DND-41 (cell line): ENCODE measurements at regions not wholly inside any gene's neighbourhood (a gene's known extent, or its start where the extent isn't known, plus 50 kb on each side); places are given as distances from the start of the nearest gene placed in this dataset.
A peak's percentile ranks its signal among the peaks of the same experiment; 100 is the strongest.

Experiments used
- ATAC-seq: fragments of 200-7000 bp; cut with Tn5 transposase; 3 replicates; pipeline ENCODE4 v1.9.1; 2021; ENCODE audit warnings: low read depth; ENCODE audit not compliant: insufficient read depth
- DNase-seq: peaks from one replicate; pipeline ENCODE4 v3.0.0-alpha.2; 2020
- H2AFZ ChIP-seq: 2 replicates; pipeline ENCODE4 v1.6.0; 2012; ENCODE audit warnings: low read depth, low read length
- H3K27ac ChIP-seq: 2 replicates; pipeline ENCODE4 v1.5.1; 2012; ENCODE audit warnings: low read length, inconsistent platforms
- H3K27me3 ChIP-seq: fragments of 200-600 bp; sonication (generic); 2 replicates; pipeline ENCODE4 v1.6.0; 2012; ENCODE audit warnings: low read length, mild to moderate bottlenecking, inconsistent platforms; ENCODE audit not compliant: insufficient read depth, poor library complexity
- H3K36me3 ChIP-seq: 2 replicates; pipeline ENCODE4 v1.5.1; 2012; ENCODE audit warnings: low read length, inconsistent platforms; ENCODE audit not compliant: insufficient read depth
- H3K4me1 ChIP-seq: 2 replicates; pipeline ENCODE4 v1.5.1; 2012; ENCODE audit warnings: mild to moderate bottlenecking, low read length; ENCODE audit not compliant: insufficient read depth
- H3K4me2 ChIP-seq: 2 replicates; pipeline ENCODE4 v1.6.0; 2012; ENCODE audit warnings: mild to moderate bottlenecking, moderate library complexity, low read length, inconsistent platforms; ENCODE audit not compliant: insufficient read depth
- H3K4me3 ChIP-seq, 2 experiments: fragments of 200-600 bp in 1 of 2; shearing (Covaris generic) in 1 of 2; 2 replicates each; pipeline ENCODE4 v1.5.1; 2012 to 2016; ENCODE audit warnings: inconsistent platforms in 2 of 2, low read length in 2 of 2, mild to moderate bottlenecking in 2 of 2, low read depth in 1 of 2, moderate library complexity in 1 of 2
- H3K79me2 ChIP-seq: 2 replicates; pipeline ENCODE4 v1.6.0; 2012; ENCODE audit warnings: low read length, inconsistent platforms; ENCODE audit not compliant: insufficient read depth
- H3K9ac ChIP-seq: 2 replicates; pipeline ENCODE4 v1.6.0; 2012; ENCODE audit warnings: low read depth, mild to moderate bottlenecking, inconsistent platforms, low read length, moderate library complexity
- H3K9me3 ChIP-seq: 2 replicates; pipeline ENCODE4 v1.5.1; 2012; ENCODE audit warnings: low read length, moderate library complexity, mild to moderate bottlenecking, inconsistent platforms; ENCODE audit not compliant: insufficient read depth, severe bottlenecking
- H4K20me1 ChIP-seq: 2 replicates; pipeline ENCODE4 v1.6.0; 2012; ENCODE audit warnings: low read length; ENCODE audit not compliant: insufficient read depth
- EZH2 ChIP-seq: IDR thresholded peaks from 3 replicates; pipeline ENCODE4 v1.6.1; 2012; ENCODE audit warnings: borderline replicate concordance, low read depth, mild to moderate bottlenecking, moderate library complexity, low read length, inconsistent platforms; ENCODE audit not compliant: severe bottlenecking
- TF ChIP-seq, protein P1 (sequence below): IDR thresholded peaks from 2 replicates; pipeline ENCODE4 v1.5.1; 2012; ENCODE audit warnings: borderline replicate concordance, low read length, moderate library complexity, mild to moderate bottlenecking; ENCODE audit not compliant: poor library complexity, severe bottlenecking; ENCODE audit errors: extremely low read depth

GRCh38 chr5:5021436-5021835 is 118.7 kb upstream of the ADAMTS16 start:
- Histone ChIP-seq H3K4me1 (peaks cover 14% of the 10 kb centered on the region), H3K4me3 (no peak overlapping the region), H3K36me3 (no peaks in the 10 kb centered on the region), H4K20me1 (no peaks in the 10 kb centered on the region), H3K27me3 (peaks cover 6% of the 10 kb centered on the region), H3K9ac (no peak overlapping the region), H3K27ac (no peak overlapping the region), H3K9me3 (no peaks in the 10 kb centered on the region), H3K79me2 (no peaks in the 10 kb centered on the region), H3K4me2 (no peak overlapping the region), H2AFZ (no peak overlapping the region)
- TF ChIP-seq, protein P1, sequence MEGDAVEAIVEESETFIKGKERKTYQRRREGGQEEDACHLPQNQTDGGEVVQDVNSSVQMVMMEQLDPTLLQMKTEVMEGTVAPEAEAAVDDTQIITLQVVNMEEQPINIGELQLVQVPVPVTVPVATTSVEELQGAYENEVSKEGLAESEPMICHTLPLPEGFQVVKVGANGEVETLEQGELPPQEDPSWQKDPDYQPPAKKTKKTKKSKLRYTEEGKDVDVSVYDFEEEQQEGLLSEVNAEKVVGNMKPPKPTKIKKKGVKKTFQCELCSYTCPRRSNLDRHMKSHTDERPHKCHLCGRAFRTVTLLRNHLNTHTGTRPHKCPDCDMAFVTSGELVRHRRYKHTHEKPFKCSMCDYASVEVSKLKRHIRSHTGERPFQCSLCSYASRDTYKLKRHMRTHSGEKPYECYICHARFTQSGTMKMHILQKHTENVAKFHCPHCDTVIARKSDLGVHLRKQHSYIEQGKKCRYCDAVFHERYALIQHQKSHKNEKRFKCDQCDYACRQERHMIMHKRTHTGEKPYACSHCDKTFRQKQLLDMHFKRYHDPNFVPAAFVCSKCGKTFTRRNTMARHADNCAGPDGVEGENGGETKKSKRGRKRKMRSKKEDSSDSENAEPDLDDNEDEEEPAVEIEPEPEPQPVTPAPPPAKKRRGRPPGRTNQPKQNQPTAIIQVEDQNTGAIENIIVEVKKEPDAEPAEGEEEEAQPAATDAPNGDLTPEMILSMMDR: no peak
- TF ChIP-seq EZH2: no peak
- ATAC-seq (no peak), DNase-seq (no peak)

DNA sequence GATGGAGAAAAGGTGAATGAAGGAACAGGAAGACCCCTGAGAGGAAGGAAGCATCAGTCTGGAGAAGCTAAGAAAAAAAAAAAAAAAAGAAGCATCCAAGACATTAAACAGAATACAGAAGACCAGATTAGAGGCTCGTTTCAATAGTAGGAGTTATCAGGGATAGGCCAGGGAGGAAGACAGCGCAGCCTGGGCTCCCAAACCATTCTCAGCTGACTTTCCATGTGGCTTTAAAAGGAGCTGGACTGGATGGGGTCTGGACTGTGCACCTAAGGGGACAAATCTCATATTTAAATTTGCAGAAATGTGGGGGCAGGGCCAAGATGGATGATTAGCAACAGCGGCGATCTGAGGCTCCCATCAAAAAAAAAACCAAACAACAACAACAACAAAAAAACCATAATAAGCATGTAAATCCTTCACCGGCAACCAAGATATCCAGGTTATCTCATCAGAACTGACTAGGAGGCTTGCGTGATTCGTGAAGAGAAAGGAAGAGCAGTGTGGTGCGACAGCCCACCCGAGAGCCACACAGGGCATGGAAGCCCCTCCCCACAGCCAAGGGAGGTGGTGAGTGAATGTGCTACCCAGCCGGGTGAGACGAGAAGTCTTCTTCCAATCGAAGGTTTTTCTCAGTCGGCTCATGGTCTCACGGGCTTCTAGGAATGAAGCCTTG is 114.9 kb upstream of the ADAMTS16 start:
- no peaks in the 10 kb centered on the region for H3K36me3 ChIP-seq
- peak overlapping the region; percentile 60 for H3K4me2 ChIP-seq
- H3K4me3 ChIP-seq: peak overlapping the region in 1 of 2 experiments; percentile 45; a peak in 2 of 4 replicates
- H4K20me1 ChIP-seq: no peaks in the 10 kb centered on the region
- no peak for TF ChIP-seq EZH2
- TF ChIP-seq, protein P1: no peak
- H3K4me1 ChIP-seq: peaks cover 15% of the 10 kb centered on the region
- 0 out of 2 replicates have a peak overlapping the region, but pooled peaks have one; percentile 31 for H3K27ac ChIP-seq
- ATAC-seq: peak; percentile 73
- no peaks in the 10 kb centered on the region for H3K9me3 ChIP-seq
- H3K9ac ChIP-seq: no peak overlapping the region; the same call in 1 of the 2 replicates
- DNase-seq: no peak
- no peaks in the 10 kb centered on the region for H3K27me3 ChIP-seq
- peak overlapping the region; percentile 86 for H2AFZ ChIP-seq
- no peaks in the 10 kb centered on the region for H3K79me2 ChIP-seq

DNA sequence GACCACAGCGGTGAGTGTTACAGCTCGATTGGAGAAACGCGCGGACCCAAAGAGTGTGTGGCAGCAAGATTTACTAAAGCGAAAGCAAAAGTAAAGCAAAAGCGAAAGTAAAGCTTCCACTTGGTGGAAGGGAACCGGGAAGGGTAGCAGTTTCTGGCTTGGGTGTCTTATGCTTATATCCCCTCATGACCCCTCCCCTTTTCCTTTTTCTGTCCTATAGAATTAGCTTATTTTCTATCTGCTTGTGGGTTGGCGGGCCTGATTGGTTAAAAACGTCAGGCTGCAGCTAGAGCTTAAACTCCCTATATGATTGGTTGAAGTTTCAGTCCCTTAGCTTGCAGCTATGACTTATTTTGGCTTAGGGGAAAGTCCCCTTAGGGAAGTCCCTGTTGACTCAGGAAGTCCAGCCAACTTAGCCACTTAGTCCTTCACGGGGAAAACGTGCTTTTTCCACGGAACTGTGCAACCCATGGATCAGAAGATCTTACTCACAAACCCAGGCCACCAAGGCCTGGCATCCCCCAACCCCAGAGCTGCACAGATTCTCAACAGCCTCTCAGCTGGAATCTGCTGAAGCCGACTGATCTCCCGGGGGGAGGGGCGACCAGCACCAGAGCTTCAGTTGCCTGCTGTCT is 114.2 kb upstream of the ADAMTS16 start:
- Histone ChIP-seq H3K9ac (no peak overlapping the region; the same call in 1 of the 2 replicates), H3K4me3 (peak overlapping the region in 1 of 2 experiments; percentile 45; a peak in 2 of 4 replicates), H3K79me2 (no peaks in the 10 kb centered on the region), H2AFZ (peak overlapping the region; percentile 86), H3K4me1 (peaks cover 15% of the 10 kb centered on the region), H4K20me1 (no peaks in the 10 kb centered on the region), H3K9me3 (no peaks in the 10 kb centered on the region), H3K36me3 (no peaks in the 10 kb centered on the region), H3K27me3 (no peaks in the 10 kb centered on the region), H3K4me2 (peak overlapping the region; percentile 60), H3K27ac (peak overlapping the region; percentile 31; the same call in 1 of the 2 replicates)
- ATAC-seq (peak; percentile 96), DNase-seq (peak; percentile 67)
- TF ChIP-seq, protein P1: no peak
- TF ChIP-seq EZH2: no peak
